Loucy (cell line): ENCODE measurements at regions not wholly inside any gene's neighbourhood (a gene's known extent, or its start where the extent isn't known, plus 50 kb on each side); places are given as distances from the start of the nearest gene placed in this dataset.

ENCODE experiments used
- EZH2phosphoT487 ChIP-seq: fragments of 200-600 bp; IDR thresholded peaks from 2 replicates; pipeline ENCODE4 v1.6.1; 2018; ENCODE audit warnings: antibody characterized with exemption, mild to moderate bottlenecking, moderate library complexity, borderline replicate concordance
- TF ChIP-seq, protein P1 (sequence below): fragments of 200-600 bp; sonication (generic); conservative IDR thresholded peaks from 2 replicates; pipeline ENCODE4 v1.5.1; 2014; ENCODE audit warnings: mild to moderate bottlenecking, antibody characterized with exemption, low read length

DNA sequence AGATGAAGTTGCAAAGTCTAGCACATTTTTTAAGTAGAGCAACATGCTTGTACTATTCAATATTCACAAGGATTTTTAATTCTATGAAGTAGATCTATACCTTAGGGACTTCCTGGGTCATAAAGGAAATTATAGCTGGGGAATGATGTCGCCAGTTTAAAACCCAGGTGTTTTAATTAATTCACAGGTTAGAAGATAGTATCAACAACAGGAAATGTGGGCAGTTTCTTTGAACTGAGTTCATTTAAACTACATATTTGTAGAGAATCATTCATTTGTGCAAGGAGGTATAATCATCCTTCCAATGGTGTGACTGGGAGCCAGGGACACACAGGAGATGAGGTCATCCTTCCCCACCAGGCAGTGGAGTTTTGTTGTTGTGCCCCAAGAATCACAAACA, 181.3 kb upstream of the KLF3 start:
- TF ChIP-seq, protein P1, sequence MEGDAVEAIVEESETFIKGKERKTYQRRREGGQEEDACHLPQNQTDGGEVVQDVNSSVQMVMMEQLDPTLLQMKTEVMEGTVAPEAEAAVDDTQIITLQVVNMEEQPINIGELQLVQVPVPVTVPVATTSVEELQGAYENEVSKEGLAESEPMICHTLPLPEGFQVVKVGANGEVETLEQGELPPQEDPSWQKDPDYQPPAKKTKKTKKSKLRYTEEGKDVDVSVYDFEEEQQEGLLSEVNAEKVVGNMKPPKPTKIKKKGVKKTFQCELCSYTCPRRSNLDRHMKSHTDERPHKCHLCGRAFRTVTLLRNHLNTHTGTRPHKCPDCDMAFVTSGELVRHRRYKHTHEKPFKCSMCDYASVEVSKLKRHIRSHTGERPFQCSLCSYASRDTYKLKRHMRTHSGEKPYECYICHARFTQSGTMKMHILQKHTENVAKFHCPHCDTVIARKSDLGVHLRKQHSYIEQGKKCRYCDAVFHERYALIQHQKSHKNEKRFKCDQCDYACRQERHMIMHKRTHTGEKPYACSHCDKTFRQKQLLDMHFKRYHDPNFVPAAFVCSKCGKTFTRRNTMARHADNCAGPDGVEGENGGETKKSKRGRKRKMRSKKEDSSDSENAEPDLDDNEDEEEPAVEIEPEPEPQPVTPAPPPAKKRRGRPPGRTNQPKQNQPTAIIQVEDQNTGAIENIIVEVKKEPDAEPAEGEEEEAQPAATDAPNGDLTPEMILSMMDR: no peak
- no peak for TF ChIP-seq EZH2phosphoT487
